NB4 (cell line): ENCODE measurements at regions not wholly inside any gene's neighbourhood (a gene's known extent, or its start where the extent isn't known, plus 50 kb on each side); places are given as distances from the start of the nearest gene placed in this dataset.

ENCODE experiments used
- CTCF ChIP-seq: IDR thresholded peaks from one replicate; pipeline ENCODE4 v1.5.1; 2012; ENCODE audit warnings: low read depth, low read length
- POLR2A ChIP-seq: IDR thresholded peaks from 2 replicates; pipeline ENCODE4 v1.6.1; 2011; ENCODE audit warnings: mild to moderate bottlenecking; ENCODE audit not compliant: insufficient read length; ENCODE audit errors: extremely low read depth

GRCh38 chr3:144141074-144141473, 169.5 kb downstream of the DIPK2A start:
- TF ChIP-seq POLR2A (no peak), CTCF (no peak)
